K562 (cell line): ENCODE measurements at regions not wholly inside any gene's neighbourhood (a gene's known extent, or its start where the extent isn't known, plus 50 kb on each side); places are given as distances from the start of the nearest gene placed in this dataset.

Experiments
- CBX5 ChIP-seq: IDR thresholded peaks from 2 replicates; pipeline ENCODE4 v1.6.1; 2014; ENCODE audit warnings: low read depth, borderline replicate concordance
- POLR2G ChIP-seq: fragments of 200-400 bp; formaldehyde crosslinking; IDR thresholded peaks from 2 replicates; pipeline ENCODE4 v1.6.1; 2017; ENCODE audit warnings: low read depth, mild to moderate bottlenecking, antibody characterized with exemption, low read length, moderate library complexity
- RFX5 ChIP-seq: IDR thresholded peaks from 2 replicates; pipeline ENCODE4 v1.6.1; 2011; ENCODE audit warnings: low read depth, mild to moderate bottlenecking, improper control_type of control experiment, low read length
- TF ChIP-seq, protein P1 (sequence below): fragments of 450-650 bp; IDR thresholded peaks from 2 replicates; pipeline ENCODE4 v1.6.1; 2016; ENCODE audit warnings: low read depth

DNA sequence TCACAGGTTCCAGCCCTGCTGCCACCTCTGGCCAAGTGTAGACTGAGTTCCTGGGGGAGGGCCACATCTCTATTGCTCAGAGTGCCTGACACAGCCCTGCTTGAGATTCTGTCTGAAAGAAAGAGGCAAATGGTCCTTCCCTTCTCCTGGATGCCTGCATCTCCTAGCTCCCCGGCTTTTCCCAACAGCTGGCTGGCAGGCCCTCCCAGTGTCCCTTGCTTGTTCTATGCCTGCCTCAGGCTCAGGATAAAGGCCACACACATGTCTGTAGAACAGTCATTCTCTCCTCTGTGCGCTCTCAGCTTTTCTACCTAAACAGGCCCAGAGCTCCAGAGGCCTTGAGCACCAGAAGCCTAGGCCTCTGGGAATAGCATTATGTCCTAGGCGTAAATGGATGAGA, 343.4 kb upstream of the USP24 start (continued):
- TF ChIP-seq, protein P1, sequence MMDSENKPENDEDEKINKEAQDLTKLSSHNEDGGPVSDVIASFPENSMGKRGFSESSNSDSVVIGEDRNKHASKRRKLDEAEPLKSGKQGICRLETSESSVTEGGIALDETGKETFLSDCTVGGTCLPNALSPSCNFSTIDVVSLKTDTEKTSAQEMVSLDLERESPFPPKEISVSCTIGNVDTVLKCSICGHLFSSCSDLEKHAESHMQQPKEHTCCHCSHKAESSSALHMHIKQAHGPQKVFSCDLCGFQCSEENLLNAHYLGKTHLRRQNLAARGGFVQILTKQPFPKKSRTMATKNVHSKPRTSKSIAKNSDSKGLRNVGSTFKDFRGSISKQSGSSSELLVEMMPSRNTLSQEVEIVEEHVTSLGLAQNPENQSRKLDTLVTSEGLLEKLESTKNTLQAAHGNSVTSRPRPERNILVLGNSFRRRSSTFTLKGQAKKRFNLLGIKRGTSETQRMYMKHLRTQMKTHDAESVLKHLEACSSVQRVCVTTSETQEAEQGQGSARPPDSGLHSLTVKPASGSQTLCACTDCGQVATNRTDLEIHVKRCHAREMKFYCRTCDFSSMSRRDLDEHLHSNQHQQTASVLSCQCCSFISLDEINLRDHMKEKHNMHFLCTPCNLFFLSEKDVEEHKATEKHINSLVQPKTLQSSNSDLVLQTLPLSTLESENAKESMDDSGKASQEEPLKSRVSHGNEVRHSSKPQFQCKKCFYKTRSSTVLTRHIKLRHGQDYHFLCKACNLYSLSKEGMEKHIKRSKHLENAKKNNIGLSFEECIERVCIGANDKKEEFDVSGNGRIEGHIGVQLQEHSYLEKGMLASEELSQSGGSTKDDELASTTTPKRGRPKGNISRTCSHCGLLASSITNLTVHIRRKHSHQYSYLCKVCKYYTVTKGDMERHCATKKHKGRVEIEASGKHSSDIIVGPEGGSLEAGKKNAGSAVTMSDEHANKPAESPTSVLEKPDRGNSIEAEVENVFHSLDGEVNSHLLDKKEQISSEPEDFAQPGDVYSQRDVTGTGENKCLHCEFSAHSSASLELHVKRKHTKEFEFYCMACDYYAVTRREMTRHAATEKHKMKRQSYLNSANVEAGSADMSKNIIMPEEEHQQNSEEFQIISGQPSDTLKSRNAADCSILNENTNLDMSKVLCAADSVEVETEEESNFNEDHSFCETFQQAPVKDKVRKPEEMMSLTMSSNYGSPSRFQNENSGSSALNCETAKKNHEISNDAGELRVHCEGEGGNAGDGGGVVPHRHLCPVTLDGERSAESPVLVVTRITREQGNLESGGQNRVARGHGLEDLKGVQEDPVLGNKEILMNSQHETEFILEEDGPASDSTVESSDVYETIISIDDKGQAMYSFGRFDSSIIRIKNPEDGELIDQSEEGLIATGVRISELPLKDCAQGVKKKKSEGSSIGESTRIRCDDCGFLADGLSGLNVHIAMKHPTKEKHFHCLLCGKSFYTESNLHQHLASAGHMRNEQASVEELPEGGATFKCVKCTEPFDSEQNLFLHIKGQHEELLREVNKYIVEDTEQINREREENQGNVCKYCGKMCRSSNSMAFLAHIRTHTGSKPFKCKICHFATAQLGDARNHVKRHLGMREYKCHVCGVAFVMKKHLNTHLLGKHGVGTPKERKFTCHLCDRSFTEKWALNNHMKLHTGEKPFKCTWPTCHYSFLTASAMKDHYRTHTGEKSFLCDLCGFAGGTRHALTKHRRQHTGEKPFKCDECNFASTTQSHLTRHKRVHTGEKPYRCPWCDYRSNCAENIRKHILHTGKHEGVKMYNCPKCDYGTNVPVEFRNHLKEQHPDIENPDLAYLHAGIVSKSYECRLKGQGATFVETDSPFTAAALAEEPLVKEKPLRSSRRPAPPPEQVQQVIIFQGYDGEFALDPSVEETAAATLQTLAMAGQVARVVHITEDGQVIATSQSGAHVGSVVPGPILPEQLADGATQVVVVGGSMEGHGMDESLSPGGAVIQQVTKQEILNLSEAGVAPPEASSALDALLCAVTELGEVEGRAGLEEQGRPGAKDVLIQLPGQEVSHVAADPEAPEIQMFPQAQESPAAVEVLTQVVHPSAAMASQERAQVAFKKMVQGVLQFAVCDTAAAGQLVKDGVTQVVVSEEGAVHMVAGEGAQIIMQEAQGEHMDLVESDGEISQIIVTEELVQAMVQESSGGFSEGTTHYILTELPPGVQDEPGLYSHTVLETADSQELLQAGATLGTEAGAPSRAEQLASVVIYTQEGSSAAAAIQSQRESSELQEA: no peak
- TF ChIP-seq RFX5: no peak
- TF ChIP-seq CBX5: no peak
- TF ChIP-seq POLR2G: no peak
